GM19467 (cell line): ENCODE measurements at regions not wholly inside any gene's neighbourhood (a gene's known extent, or its start where the extent isn't known, plus 50 kb on each side); places are given as distances from the start of the nearest gene placed in this dataset.

Experiments used
- ATAC-seq: cut with Tn5 transposase; IDR thresholded peaks from one replicate; pipeline ENCODE4 v1.9.1; 2021; ENCODE audit warnings: mild to moderate bottlenecking, moderate library complexity; ENCODE audit not compliant: unreplicated experiment

DNA sequence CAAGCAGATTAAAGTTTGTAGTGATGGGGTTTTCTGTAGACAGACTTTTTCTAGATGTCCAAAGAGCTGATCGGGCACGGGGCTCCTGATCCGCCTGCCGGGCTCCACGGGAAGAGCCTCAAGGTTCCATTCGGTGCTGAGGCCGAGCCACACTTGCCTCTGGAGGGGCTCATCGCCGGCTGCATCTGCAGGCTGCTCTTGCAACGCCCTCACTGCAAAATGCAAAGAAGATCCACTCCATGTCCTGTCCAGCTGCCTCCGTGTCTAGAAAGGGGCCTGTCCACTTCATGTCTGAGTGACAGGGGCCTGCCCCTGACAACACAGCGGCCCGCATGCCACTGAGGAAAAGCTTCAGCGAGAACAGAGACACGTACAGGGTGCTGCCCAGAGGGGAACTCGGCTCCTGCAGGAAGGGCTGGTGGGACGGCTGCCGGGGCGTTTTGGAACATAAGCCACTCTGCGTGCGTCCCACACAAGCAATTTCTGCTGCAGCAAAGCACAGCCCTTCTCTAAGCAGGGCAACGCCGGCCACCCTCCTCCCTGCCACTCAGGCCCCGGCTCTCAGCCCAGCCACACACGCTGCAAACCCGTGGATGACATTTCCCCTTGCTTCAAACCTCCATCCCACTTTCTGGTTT lies 53.6 kb upstream of the CTDP1 start:
- no peak for ATAC-seq

DNA sequence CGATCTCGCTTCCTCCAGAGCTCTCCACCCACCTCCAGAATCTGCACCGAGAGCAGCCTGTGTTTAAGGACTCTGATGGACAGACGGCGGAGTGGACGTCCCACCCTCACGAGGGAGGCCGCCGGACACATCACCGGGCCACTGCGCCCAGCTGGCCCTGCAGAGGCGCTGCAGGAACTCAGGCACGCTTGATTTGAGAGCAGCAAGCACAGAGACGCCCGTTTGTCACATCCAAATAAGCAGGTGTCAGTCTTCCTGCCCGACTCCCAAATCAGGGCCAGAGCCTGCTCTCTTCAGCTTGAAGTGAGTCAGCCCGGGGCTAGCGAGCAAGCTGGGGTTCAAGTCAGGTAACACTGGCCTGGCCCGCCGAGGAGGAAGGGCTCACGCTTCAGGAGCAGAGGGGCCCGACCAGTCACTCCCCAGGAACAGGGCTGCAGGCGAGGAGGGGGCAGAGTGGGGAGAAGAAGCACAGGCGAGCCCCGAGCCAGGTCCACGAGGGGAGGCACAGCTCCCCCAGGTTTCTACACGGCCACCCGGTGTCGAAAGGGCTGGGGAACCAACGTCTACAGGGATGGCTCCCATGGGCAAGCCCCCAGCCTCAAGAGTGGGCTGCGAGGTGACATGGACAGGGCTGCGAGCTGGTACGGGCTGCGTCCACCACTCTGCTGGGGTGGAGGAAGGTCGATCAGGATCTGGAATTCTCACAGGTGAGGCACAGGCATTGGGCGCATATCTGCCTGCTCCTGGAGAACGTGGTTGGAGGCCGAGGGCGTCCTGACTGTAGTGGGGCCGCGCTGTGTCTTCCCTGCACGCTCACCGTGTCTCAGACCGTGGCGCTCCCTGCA lies 52.5 kb upstream of the CTDP1 start:
- ATAC-seq, result no peak

DNA sequence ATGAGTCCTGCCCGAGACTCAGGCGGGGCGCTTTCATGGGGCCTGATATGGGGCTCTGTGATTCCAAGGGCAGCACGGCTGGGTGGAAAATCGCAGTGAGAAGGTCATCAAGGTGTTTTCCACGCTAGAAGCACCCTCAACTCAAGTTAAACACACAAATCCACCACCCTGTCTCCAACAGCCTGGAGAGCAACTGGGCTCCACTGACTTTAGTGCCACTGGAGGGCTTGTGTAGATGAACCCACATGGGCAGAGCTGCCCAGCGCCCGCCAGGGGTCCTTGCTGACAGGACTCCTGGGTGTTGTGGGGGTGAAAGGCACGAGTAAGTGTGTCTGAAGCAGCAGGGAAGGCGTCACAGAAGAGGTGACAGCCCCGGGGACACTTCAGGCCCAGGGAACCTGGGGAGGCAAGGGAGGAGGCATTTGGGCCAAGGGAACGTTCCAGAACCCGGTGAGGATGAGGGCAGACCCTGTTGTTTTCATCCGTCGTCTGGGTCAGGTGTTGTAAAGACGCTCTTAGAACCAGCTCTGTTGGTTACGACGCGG lies 51.8 kb upstream of the CTDP1 start:
- ATAC-seq, result no peak

DNA sequence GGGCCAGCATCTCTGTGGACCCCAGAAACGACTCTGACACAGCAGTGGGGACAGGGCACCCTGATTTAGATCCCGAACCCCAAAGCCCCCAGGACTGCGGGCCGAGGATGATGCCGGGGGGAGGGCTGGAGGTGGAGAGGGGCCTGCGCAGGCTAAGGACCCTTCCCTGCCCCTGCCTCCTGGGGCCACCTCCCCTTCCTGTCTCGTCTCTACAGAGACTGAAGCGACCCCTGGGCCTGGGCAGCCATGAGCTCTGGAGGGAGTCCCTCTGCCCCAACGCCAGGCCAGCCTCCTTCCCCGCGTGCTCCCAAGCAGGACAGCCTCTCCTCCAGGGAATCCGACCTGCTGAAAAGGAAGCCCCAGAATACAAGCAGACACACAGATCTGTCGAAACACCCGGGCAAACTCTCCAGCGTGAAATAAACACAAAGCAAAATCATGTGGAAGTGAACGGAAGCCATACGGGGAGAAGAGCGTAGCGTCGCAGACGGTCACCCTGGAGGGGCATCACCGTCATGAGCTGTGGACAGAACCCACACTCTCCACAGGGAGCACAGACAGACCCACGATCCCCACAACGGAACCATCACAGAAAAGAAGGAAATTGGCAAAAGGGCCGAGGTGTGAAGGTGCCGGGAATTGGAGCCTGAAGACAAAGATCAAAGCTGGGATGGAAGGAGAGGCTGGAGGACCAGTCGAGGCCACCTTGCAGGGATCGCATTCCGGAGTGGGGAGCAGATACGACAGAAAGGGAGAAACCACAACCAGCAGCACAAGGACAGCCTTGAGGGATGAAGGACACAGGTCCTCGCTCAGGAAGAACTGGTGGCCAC lies 51.0 kb upstream of the CTDP1 start:
- no peak for ATAC-seq

DNA sequence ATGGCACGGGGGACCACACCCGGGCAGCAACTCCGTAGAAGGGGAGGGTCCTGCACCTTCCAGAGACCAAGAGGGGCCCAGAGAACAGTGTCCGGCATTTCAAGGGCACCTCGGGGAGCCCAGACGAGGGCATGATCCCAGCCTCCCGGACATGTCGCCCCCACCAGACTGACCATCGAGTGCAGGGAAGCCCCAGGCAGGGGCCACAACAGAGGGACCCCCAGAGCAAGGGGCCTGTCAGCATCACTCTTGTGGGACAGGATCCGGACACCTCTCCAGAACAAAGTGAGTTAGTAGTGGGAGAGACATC lies 50.4 kb upstream of the CTDP1 start:
- no peak for ATAC-seq

DNA sequence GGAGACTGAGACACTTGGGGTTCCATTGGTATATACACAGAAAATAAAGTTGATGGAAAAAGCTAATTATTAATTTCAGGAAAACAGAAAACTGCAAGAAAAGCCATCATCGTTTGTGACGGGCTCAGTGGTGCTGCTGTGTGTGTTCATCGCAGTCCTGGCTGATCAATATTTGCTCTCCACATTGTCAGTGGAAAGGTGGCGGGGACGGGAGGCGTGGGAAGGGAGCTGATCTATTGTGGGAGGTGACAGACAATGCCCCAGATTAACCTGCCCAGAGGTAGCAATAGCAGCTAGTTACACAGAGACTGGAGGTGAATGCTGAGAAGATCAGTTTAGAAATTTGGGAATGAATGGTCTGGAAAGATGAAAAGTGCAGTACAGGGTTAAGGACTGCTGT lies 50.0 kb upstream of the CTDP1 start:
- ATAC-seq, result no peak
